NCI-H2227 treated with DMSO at 0.1 percent for 48 hours (cell line): ENCODE measurements at regions not wholly inside any gene's neighbourhood (a gene's known extent, or its start where the extent isn't known, plus 50 kb on each side); places are given as distances from the start of the nearest gene placed in this dataset.
"Not testable (repeated sequence)": the region's sequence is repeated elsewhere in the genome, so short reads cannot be mapped to it uniquely, and the experiment has no call there.

Source experiments
- DNase-seq: peaks from one replicate; lab custom pipeline; 2025; lab: John Stamatoyannopoulos, UW

DNA sequence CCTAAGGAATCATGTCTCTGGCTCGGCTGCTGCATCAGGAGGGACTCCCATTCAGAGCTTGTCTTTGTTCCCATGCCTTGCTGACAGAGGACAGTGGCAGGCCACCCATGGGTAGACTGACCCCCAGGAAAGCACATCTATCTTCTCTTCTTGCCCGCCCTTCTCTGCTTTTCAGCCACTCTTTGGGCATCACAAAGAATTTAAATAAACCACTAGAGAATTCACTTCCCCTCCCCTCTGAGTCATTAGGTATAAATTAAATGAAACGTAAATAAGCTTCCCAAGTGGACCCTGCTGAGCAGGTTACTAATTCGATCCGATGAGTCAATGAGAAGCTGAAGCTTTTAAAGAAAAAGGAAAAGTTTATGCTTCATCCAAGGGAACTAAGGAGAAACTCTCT is 97.0 kb downstream of the DRD1 start:
- no peak for DNase-seq

DNA sequence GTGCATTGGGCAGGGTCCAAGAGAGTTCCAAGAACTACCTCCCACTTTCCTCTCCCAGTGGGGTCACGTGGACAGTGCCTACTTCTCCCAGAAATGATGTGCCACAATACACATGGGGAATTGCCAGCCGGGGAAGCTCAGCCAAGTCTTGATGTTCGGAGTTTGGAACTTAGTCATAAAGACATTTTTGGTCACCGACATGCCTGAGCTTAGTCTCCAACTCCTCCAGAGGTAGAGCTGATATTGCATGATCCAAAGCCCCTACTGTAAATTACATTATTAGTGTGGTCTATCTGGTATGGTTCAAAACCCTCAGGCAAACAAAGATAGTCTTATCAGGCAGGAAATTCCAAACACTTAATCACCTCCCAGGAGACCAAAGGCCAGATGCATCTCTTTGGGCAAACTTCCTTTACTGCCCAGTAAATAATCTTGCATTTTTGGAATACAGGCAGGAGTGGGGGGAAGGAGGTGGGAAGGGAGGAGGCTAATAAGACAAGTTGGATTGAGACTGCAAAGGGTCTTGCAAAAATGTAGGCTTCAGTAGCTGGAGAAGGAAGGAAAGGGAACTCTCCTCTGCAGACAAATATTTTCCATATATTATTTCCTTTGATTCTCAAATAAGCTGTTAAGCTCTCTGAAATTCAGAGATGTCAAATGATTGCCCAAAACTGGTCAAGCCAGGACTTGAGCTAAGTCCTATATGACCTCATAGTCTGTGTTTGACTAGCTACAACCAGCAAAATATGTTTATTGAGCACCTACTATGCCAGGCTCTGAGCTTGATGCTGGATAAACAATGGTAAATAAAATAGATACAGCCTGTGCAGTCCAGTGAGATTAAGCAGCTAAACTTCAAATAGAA is 99.4 kb downstream of the DRD1 start:
- no peak for DNase-seq

DNA sequence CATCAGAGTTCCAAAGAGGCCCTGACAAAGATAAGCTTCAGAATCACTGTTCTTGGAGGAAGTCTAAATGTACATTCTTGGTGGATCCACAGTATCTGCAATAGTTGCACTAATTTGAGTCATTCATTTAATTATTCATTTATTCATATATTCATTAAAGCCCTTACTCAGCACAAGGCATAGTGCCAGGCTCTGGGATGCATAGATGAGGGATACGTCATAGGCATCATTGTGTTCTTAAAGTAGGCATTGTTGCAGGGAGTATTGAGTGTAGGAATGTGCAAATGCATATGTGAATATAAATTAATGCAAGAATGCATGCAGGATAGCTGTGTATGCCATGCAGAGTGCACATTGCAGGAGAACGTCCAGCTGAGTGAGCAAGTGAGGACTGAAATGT is 100.7 kb downstream of the DRD1 start:
- no peak for DNase-seq

DNA sequence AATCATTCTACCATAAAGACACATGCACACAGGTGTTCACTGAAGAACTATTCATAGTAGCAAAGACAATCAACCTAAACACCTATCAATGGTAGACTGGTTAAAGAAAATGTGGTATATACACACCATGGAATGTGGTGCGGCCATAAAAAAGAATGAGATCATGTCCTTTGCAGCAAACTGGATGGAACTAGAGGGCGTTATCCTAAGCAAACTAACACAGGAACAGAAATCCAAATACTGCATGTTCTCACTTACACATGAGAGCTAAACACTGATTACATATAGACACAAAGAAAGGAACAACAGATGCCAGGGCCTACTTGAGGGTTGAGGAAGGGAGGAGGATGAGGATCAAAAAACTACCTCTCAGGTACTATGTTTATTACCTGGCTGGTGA is 103.8 kb downstream of the DRD1 start:
- DNase-seq, result no peak

DNA sequence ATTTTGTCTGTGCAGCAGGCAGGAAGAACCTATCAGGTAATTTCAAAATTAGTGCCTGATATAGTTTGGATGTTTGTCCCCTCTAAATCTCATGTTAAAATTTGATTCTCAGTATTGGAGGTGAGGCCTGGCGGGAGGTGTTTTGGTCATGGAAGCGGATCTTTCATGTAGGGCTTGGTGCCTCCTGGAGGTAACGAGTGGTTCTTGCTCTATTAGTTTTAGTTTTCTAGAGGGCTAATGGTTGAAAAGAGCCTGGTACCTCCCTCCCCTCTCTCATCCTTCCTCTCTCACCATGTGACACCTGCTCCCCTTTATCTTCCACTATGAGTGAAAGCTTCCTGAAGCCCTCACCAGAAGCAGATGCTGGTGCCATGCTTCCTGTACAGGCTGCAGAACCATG is 106.3 kb downstream of the DRD1 start:
- no peak for DNase-seq

DNA sequence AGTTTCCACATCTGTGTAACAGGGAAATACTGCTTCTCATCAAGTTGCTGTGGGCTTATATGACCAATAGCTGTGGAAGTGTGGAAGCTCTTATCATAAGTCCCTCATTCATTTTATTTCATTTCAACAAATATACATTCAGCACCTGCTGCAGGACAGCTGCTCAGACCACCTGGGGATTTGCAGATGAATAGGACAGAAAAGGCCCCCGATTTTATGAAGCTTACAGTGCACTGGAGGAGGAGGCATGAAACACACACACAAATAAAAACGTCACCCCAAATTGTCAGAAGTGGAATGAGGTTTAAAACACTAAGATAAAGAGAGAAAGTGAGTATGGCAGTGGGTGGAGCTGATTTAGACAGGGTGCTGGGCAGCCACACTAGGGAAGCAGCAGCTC is 107.2 kb downstream of the DRD1 start:
- DNase-seq, result no peak

DNA sequence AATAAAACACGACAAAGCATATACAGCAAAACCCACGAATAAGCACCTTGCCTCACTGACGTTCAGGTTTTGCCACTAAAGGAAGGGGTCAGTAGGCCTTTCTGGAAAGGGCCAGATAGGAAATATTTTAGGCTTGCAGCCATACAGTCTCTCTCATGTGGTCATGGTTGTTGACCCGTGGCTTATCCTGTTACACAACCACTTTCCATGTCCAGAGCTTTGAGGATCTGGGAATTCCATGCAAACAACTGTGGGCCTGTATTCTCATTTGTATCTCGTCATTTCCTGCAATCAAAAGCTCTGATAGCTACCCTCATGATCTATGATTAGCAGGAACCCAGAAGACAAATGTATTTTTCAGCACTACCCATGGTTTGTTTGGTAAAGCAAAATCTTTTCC is 108.3 kb downstream of the DRD1 start:
- DNase-seq, result no peak

DNA sequence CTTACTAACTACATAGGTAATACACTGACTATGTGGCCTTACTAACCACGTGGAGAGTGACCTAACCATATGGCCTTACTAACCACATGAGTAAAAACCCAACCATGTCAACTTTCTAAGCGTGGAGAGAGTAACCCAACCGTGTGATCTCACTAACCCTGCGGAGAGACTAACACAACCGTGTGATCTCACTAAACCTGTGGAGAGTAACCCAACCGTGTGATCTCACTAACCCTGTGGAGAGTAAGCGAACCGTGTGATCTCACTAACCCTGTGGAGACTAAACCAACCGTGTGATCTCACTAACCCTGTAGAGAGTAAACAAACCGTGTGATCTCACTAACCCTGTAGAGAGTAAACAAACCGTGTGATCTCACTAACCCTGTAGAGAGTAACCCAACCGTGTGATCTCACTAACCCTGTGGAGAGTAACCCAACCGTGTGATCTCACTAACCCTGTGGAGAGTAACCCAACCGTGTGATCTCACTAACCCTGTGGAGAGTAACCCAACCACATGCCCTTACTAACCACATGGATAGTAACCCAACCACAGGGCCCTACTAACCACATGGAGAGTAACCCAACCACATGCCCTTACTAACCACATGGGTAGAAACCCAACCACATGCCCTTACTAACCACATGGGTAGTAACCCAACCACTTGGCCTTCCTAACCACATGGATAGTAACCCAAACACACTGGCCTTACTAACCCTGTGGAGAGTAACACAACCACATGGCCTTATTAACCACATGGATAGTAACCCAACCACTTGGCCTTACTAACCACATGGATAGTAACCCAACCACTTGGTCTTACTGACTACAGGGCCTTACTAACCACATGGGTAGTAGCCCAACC is 112.6 kb downstream of the DRD1 start:
- not testable (repeated sequence) for DNase-seq

DNA sequence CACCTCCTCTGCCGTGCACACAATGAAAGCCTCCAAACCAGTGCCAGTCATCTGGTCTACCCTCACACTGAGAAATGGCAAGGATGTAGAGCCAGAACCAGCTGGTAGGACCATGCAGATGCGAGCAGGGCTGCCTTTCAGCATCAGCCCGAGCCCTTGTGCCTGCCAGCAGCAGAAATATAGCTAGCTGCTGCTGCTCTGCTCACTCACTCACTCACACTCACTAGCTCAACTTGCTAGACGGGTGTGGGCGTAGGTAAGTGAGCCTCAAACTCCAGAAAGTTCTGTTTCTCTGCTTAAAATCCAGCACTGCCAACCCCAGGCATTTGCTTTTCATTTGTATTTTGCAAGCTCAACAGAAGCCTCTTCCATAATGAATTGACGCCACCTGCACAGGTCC is 114.0 kb downstream of the DRD1 start:
- no peak for DNase-seq

DNA sequence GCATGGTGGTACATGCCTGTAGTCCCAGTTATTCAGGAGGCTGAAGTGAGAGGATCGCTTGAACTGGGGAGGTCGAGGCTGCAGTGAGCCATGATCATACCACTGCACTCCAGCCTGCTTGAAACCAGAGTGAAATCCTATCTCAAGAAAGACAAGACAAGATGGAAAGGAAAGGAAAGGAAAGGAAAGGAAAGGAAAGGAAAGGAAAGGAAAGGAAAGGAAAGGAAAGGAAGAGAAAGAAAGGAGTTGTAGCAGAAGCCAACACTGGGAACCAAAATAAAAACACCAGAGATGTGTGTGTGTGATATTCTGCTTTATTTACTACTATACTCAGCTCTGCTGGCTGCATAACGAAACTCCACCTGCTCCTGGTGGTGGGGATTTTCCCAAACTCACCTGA is 115.3 kb downstream of the DRD1 start:
- no peak for DNase-seq

DNA sequence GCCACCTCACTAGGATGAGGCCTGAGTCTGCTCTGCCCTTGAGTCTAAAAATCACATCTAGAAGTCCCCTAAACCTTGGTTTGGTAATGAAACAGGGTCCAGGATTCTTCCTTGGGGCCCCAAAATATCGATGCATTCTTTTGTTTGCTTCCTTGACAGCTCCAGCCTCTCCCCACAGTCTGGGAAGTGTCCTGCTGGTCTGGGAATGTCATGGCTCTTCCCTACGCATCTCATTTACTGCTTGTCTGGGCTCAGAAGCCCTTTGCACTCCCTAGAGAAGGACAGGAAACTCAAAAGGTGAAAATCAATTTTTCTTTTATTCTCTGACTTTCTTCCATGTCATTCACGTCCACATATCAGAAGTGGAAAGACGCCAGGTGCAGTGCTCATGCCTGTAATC is 115.8 kb downstream of the DRD1 start:
- DNase-seq, result no peak

DNA sequence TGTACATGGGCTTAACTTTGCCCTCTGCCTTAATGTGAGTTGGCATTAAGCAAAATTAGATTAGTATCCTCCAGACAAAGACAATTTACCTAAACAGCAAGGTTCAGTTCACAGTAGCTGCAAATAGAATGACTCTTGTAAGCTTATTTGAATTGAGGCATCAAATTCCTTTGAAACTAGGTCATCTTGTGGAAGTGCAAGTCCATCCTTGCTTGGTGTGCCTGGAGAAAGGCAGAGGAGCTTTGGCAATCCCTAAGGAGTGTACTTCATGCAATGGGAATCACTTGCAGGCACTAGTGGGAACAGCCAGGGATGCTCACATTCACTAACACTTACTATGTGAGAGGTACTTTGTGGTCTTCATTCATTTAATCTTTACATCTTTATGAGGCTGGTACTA is 118.3 kb downstream of the DRD1 start:
- DNase-seq, result no peak

DNA sequence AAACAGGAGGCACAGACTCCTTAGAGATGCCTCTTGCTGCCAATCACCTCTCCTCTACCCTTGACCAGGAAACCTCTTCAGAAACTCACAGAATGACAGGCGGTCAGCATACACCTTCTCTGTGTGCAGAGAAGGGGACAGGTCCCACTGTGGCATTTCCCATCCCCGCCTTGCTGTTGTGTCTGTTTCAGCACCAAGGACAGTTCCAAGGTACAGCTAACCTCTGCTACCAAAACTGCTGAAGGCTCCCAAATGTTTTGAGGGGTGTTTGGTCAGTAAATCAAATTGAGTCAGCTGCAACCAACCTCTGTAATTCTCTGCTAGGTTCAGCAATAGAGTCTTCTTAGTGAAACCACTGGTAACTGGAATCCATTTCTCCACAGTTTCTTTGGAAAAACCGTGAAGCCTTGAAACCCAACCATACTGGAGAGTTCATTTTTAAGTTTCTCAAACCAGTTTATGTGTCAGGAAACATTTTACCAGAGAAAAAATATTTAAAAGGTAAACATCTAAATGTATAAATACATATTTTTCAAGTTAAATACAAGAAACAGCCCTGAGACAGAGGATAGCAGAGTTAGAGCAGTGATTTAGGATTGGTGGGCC is 122.0 kb downstream of the DRD1 start:
- DNase-seq, result no peak

DNA sequence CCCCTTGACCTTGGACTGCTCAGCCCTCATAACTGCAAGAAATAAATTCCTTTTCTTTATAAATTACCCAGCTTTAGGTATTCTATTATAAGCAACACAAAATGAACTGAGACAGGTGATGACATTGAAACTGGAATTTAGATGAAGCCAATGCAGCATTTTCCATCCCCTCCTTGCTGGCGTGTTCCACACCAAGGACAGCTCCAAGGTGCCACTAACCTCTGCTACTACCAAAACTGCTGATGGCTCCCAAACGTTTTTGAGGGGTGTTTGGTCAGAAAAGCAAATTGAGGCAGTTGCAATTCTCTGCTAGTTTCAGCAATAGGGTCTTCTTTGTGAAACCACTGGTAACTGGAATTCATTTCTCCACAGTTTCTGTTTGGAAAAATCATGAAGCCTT is 124.8 kb downstream of the DRD1 start:
- DNase-seq, result no peak

DNA sequence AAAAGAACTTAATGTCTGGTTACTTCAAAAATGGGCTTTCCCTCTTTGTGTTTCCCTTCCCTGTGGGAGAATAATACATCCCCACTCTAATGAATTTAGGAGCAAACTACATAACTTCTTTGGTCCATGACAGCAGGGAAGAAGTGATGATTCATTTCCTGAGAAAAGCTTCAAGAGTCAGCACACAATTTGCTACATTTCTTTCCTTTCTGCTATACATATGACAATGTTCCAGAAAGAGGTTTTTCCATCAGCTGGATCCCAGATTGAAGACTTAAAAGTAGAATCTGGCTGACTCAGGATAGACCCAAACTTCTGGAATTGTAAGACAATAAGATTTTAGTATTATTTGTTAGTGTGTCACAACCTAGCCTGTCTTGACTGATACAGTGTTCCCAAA is 126.1 kb downstream of the DRD1 start:
- no peak for DNase-seq

DNA sequence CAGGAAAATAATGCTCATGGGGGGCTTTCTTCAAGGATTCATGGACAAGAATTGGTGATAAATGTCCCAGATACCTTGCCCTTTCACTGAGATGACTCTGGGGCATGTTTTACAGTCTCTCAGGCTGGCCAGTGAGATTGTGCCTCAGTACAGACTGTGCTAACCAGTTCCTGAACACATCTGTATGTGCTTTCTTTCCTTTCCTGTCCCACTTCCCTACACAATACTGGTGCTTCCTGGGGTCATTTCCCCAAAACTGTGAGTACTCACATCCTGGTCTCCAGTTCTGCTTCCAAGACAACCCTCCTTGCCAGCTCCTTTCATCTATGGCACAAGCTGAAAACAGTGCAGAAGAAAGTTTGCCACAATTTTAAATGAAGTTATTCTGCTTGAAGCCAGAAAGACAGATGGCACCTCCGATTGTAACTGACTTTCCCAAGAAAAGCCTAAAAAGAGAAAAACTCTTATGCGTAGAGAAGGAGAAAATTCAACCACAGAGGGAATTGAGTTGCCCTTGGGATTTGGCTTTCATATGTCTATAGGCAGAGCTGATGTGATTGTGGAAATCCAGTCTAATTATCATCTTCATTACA is 134.7 kb downstream of the DRD1 start:
- no peak for DNase-seq

DNA sequence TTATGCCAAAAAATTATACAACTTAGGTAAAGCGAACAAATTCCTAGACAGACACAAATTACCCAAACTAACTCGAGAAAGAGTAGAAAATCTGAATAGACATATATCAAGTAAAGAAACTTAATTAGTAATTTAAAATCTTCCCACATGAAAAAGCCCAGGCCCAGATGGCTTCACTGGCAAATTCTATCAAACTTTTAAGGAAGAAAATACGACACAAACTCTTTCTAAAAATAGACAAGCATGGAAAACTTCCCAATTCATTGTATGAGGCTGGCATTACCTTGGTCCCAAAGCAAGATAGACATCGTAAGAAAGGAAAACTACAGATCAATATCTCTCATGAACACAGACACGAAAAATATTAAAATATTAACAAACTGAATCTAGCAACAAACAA is 135.3 kb downstream of the DRD1 start:
- DNase-seq, result no peak

DNA sequence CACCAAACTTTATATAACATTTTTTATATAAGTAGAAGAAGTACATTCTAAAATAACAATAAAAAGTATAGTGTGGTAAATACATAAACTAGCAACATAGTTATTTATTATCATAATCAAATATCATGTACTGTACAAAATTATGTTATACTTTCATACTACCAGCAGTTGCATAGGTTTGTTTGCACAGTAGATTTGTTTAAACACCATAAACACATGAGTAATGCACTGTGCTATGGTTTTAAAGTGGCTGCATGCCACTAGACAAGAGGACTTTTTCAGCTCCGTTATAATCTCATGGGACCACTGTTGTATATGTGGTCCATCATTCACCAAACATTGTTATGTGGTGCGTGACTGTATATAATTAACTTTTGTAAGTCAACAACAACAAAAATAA is 137.6 kb downstream of the DRD1 start:
- DNase-seq, result no peak

DNA sequence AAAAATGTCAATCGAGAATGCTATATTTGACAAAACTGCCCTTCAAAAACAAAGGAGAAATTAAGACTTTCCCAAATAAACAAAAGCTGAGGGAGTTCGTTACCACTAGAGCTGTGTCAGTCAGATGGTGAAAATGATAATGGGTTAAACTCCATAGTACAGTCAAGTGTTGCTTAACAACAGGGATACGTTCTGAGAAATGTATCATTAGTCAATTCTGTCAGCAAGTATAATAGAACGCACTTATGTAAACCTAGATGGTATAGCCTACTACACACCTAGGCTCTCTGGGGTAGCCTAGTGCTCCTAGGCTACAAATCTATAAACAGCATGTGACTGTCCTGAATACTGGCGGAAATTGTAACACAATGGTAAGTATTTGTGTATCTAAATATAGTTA is 138.7 kb downstream of the DRD1 start:
- no peak for DNase-seq

DNA sequence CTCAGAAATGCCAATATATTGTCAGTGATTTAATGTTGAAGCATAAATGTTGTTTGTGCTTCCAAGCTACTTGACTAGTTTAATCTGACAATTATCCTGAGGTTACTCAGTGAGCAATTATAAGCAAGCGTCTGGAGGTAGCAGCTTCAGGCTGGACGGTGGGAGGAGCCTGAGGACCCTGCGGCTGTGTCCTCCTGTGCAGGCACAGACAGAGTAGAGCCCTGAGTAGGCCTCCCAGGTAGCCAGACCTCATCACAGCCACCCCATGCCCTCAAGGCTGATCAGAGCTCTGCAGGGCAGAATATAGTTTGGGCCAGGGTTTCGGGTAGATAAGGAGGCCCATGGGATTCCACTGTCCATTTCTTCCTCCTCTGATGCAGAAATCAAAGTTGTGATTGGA is 153.6 kb downstream of the DRD1 start:
- no peak for DNase-seq

DNA sequence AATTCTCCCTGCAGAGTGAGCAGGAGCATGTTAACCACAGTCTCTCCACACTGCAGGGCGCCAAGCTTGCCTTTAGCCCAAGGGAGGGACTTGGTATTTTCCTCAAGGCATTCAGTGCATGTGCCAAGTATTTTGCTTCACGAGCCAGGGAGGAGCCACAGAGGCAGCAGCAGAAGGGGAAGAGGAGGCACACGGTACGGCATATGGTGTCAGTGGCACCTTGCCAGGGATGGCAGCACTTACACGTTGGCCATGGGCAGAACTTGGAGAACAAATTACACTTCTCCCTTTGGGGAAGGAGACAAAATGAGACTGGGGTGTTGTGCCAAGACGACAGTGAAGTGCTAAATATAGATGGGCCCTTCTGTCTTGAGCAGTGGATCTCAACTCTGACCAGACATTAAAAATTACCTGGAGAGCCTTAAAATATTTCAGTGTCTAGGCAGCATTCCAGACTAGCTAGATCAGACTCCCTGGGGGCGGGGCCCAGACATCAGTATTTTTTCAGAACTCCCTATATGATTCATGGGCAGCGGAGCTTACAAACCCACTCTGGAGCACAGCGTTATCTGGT is 155.8 kb downstream of the DRD1 start:
- DNase-seq, result no peak

DNA sequence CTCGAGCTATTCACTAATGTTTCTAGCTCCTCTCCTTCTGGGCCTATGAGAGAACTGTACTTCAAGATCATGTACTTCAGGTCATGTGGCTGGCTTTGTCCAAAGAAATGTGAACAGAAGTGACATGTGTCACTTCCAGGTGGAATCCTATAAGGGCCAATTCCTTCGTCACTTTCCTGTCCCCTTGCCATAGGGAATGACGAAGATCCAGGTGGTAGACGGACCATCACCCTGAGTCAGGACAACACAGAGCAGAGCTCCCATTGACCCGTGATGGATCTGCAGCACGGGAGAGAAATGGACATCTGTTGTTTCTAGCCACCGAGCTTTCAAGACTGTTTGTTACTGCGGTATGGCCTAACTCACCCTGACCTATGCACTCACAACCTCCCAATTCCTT is 157.0 kb downstream of the DRD1 start:
- DNase-seq, result no peak
